HG02973 (cell line): ENCODE measurements at regions not wholly inside any gene's neighbourhood (a gene's known extent, or its start where the extent isn't known, plus 50 kb on each side); places are given as distances from the start of the nearest gene placed in this dataset.

Experiments
- ATAC-seq: cut with Tn5 transposase; IDR thresholded peaks from one replicate; pipeline ENCODE4 v1.9.1; 2021; ENCODE audit warnings: moderate library complexity; ENCODE audit not compliant: unreplicated experiment

GRCh38 chr7:37796138-37796775 is 52.1 kb upstream of the NME8 start:
- peak; percentile 69 for ATAC-seq
